ENCODE measurements at regions not wholly inside any gene's neighbourhood (a gene's known extent, or its start where the extent isn't known, plus 50 kb on each side); places are given as distances from the start of the nearest gene placed in this dataset.

- TF ChIP-seq CTCF (IDR thresholded peaks at IDR 0.05; ENCODE audit: low read depth, low read length): no peak
- H3K4me3 ChIP-seq (ENCODE audit: low read depth, low read length): no peak overlapping the region
Measured at GRCh38 chr5:124301850-124302249, 444.6 kb downstream of the ZNF608 start.

- no peak overlapping the region for H3K4me3 ChIP-seq (ENCODE audit: low read depth, low read length)
- no peak for TF ChIP-seq CTCF (IDR thresholded peaks at IDR 0.05; ENCODE audit: low read depth, low read length)
Measured at GRCh38 chr5:124300815-124301621, 445.4 kb downstream of the ZNF608 start.

GRCh38 chr5:124297826-124298225 lies 448.6 kb downstream of the ZNF608 start:
- no peak overlapping the region for H3K4me3 ChIP-seq (ENCODE audit: low read depth, low read length)
- TF ChIP-seq CTCF (IDR thresholded peaks at IDR 0.05; ENCODE audit: low read depth, low read length): no peak

- no peak for TF ChIP-seq CTCF (IDR thresholded peaks at IDR 0.05; ENCODE audit: low read depth, low read length)
- no peak overlapping the region for H3K4me3 ChIP-seq (ENCODE audit: low read depth, low read length)
Measured at GRCh38 chr5:124292322-124292855, 454.1 kb downstream of the ZNF608 start.

GRCh38 chr5:124289641-124290311 lies 456.7 kb downstream of the ZNF608 start:
- no peak for TF ChIP-seq CTCF (IDR thresholded peaks at IDR 0.05; ENCODE audit: low read depth, low read length)
- no peak overlapping the region for H3K4me3 ChIP-seq (ENCODE audit: low read depth, low read length)

GRCh38 chr5:124289130-124289529 lies 457.3 kb downstream of the ZNF608 start:
- no peak for TF ChIP-seq CTCF (IDR thresholded peaks at IDR 0.05; ENCODE audit: low read depth, low read length)
- no peak overlapping the region for H3K4me3 ChIP-seq (ENCODE audit: low read depth, low read length)

GRCh38 chr5:124287813-124288212 lies 458.6 kb downstream of the ZNF608 start:
- H3K4me3 ChIP-seq (ENCODE audit: low read depth, low read length): no peak overlapping the region
- TF ChIP-seq CTCF (IDR thresholded peaks at IDR 0.05; ENCODE audit: low read depth, low read length): no peak

Data from WI38 (cell line).